GM18520 (cell line): ENCODE measurements at regions not wholly inside any gene's neighbourhood (a gene's known extent, or its start where the extent isn't known, plus 50 kb on each side); places are given as distances from the start of the nearest gene placed in this dataset.
"Not testable (repeated sequence)": the region's sequence is repeated elsewhere in the genome, so short reads cannot be mapped to it uniquely, and the experiment has no call there.

Experiments used
- ATAC-seq: cut with Tn5 transposase; IDR thresholded peaks from one replicate; pipeline ENCODE4 v1.9.1; 2021; ENCODE audit not compliant: unreplicated experiment

DNA sequence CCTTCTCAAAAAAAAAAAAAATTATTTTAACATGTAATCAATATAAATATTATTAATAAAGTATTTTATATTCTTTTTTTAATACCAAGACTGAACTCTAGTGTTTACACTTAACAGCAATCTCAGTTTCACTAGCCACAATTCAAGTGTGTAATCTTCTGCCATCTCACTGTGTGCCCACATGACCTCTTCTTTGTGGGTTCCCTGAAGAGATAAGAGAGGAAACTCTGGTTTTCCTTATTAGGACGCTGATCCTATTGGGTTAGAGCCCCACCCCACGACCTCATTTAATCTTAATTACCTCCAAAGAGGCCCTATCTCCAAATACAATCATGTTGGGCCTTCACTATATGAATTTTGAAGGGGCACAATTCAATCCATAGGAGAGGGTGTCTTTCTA is 177.6 kb downstream of the STK31 start:
- ATAC-seq = no peak

DNA sequence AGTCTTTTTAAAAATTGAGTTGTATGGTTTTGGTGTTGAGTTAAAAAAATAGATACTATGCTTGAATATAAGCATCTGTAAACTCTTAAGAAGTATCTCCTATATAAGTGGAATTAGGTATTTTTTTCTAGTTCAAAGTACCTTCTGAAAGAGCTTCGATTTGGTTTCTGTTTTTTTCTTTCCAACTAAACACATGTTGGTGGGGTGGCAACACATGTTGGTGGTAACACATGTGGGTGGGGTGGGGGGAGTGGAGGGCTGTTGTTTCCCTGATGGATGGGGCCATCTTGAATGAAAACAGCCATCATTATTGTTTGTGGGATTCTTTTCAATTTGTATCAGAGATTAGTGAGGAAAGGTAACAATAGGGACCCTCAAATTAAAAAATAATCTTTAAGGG is 178.9 kb downstream of the STK31 start:
- no peak for ATAC-seq

DNA sequence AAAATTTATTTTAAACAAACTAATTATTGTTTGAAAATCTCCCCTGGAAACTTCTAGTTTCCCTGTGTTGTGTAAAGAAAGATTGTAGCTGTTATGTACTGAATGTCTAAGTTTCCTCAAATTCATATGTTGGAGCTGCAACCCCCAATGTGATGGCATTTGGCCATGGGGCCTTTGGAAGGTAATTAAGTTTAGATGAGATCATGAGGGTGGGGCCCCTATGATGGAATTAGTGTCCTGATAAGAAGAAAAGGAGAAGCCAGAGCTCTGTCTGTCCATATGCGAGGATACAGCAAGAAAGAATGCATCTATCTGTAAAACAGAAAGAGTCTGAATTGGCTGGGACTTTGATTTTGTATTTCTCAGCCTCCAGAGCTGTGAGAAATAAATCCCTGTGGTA is 179.5 kb downstream of the STK31 start:
- no peak for ATAC-seq

DNA sequence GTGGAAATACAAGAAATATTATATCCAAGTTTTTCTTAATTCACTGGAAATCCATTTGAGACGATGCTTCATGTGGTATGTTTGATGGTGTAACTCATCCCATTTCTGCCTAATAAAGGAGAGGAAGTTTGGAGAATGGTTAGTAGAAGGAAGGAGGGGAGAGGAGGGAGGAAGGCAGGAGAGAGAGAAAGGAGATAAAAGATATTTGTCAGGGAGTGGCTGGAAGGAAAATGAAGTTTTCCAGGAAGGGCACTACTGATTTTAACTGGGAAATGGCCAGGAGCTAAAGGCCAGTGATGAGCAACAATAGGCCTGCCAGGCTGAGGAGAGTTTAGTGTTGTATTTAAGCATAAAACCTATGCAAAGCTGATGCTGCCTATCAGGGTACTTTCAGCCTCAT is 182.0 kb downstream of the STK31 start:
- no peak for ATAC-seq

GRCh38 chr7:23893176-23893941 is 183.3 kb downstream of the STK31 start:
- no peak for ATAC-seq

- ATAC-seq = no peak
These were observed 184.2 kb downstream of the STK31 start for GRCh38 chr7:23893942-23894891.

- no peak for ATAC-seq
These were observed 185.0 kb downstream of the STK31 start for GRCh38 chr7:23894892-23895569.

GRCh38 chr7:23895666-23896096 is 185.7 kb downstream of the STK31 start:
- no peak for ATAC-seq

GRCh38 chr7:23898619-23899018 is 188.6 kb downstream of the STK31 start:
- no peak for ATAC-seq

- not testable (repeated sequence) for ATAC-seq
These were observed 194.9 kb downstream of the STK31 start for GRCh38 chr7:23904901-23905300.

GRCh38 chr7:23907012-23907411 is 197.0 kb downstream of the STK31 start:
- ATAC-seq = no peak

DNA sequence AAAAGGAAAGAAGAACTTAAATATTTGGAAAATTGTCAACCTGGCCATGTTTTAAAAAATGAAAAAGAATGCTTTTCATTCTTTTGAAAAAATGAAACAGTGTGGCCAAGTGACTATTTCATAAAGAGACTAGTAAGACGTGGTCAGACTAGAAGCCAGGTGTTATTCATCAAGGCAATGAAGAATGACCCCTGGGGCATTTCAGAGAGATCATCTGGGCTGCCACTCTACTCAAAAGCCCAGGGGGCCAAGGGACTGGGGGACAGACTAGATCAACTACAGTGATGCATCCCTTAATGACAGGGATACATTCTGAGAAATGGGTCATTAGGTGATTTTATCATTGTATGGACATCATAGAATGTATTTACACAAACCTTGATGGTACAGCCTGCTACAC is 199.4 kb downstream of the STK31 start:
- ATAC-seq = no peak

DNA sequence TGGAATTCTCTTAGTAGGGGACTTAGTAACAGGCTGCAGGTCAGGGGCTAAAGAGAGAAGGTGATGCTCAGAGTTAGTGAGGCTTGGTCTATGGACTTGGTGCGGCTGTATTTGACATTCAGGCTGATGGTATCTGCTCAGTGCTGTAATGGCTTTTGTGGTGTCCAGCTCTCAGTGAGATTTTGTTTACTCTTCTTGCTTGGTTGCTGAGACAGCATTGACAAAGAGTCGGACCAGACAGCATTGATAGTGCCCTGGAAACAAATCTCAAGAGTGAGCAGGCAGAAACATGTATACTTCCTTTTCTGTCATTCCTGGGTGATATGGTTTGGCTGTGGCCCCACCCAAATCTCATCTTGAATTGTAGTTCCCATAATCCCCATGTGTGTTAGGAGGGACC is 202.0 kb downstream of the STK31 start:
- no peak for ATAC-seq

- ATAC-seq = no peak
These were observed 203.0 kb downstream of the STK31 start for GRCh38 chr7:23913016-23913415.

- ATAC-seq = no peak
These were observed 205.2 kb downstream of the STK31 start for GRCh38 chr7:23915236-23915635.

- no peak for ATAC-seq
These were observed 208.3 kb downstream of the STK31 start for GRCh38 chr7:23918286-23918685.

DNA sequence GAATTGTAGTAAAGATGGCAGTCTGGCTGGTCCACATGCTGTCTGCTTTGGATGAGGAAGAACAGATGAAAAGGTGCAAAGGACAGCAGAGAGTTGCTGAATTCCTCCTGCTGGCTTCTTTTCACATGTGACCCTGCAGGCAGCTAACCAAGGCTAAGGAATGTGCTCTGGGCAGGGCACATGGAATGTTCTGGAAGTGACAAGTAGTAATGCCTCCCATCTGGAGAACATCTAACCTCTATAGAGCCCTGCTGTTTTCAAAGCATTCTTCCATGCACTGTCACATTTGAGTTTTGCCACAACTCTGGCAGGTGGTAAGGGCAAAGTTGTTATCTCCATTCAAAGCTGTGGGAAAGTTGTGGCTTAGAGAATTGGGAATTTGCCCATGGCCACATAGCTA is 208.8 kb downstream of the STK31 start:
- no peak for ATAC-seq

GRCh38 chr7:23925088-23925487 is 215.1 kb downstream of the STK31 start:
- ATAC-seq = no peak

DNA sequence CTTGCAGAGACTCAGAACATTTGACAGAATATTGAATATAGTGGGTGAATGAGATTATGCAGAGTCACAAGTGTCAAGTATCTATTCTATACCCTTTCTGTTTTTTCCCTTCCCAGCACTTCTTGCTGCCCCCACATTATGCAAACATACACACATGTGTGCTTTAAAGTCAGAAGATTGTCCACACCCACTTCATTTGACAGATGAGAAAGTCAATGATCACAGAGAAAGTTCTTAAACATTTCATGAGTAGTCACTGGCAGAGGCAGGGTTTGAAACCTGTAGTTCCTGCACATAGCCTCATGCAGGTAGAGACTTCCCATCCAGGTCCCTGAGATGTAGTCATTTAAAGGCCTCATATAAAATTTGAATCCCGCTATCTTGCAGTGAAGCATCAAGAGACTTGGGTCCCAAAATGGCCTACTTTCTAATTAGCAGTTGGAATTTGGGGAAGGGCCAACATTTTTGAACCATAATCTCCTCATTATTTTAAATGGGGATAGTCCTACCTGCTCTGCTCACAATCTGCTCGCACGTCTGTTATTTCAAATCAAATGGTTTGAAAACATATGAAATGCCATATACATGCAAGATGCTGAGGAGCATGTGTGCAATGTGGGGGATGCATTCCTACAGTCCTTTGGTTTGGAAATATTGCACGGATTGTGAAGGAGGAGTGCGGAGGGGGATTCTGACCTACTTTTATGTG is 217.8 kb downstream of the STK31 start:
- ATAC-seq = no peak

GRCh38 chr7:23928418-23928775 is 218.4 kb downstream of the STK31 start:
- no peak for ATAC-seq

DNA sequence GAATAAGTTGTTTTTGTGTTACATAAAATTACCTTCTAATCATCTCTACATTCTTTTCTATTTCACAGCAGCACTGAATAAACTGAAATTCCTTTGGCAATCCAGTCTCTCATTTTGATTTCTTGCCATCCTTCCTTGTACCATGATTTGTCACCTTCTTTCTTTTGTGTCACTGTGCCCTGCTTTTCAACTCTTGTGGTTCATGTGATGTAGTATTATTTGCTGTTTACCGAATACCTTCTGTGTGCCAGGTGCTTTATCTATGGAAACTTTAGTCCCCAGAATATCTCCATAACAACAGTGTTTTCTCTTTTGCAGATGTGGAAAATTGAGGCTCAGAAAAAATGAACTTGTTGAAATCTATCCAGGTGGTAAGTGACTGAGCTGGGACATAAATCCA is 220.3 kb downstream of the STK31 start:
- ATAC-seq = no peak
